Transverse colon (tissue), 4 donors: ENCODE measurements at regions not wholly inside any gene's neighbourhood (a gene's known extent, or its start where the extent isn't known, plus 50 kb on each side); places are given as distances from the start of the nearest gene placed in this dataset.

Source experiments
- DNase-seq: peaks from one replicate; pipeline ENCODE4 v3.0.0-alpha.2; 2019
- H3K27ac ChIP-seq, 4 donors: fragments of 200-600 bp; sonication (generic); 2 replicates each; pipeline ENCODE4 v1.5.1; 2016 to 2018; ENCODE audit warnings: inconsistent platforms in 4 of 4
- H3K27me3 ChIP-seq: fragments of 200-600 bp; sonication (generic); 2 replicates; pipeline ENCODE4 v1.5.1; 2017; ENCODE audit warnings: inconsistent platforms
- H3K36me3 ChIP-seq, 4 donors: fragments of 200-600 bp; sonication (generic); 2 replicates each; pipeline ENCODE4 v1.5.1; 2017 to 2019; ENCODE audit warnings: inconsistent platforms in 4 of 4
- H3K4me1 ChIP-seq, 4 donors: fragments of 200-600 bp; sonication (generic); 2 replicates each; pipeline ENCODE4 v1.5.1; 2017 to 2020; ENCODE audit warnings: inconsistent platforms in 4 of 4
- H3K4me3 ChIP-seq, 4 donors: fragments of 200-600 bp; sonication (generic); 1 replicate in 1 of 4; 2 replicates in 3 of 4; pipeline versions ENCODE4 v1.5.1 to v1.6.1; 2017 to 2019; ENCODE audit warnings: inconsistent platforms in 4 of 4
- H3K9me3 ChIP-seq, 2 donors: fragments of 200-600 bp; sonication (generic); 2 replicates each; pipeline ENCODE4 v1.5.1; 2017 to 2019; ENCODE audit warnings: inconsistent platforms in 2 of 2
- EP300 ChIP-seq: sonication (generic); formaldehyde crosslinking; IDR thresholded peaks from one replicate; pipeline ENCODE4 v1.6.1; 2017; ENCODE audit warnings: antibody characterized with exemption, low read depth
- POLR2A ChIP-seq: fragments of 450-650 bp; IDR thresholded peaks from one replicate; pipeline ENCODE4 v1.6.1; 2016; ENCODE audit warnings: antibody characterized with exemption, mild to moderate bottlenecking, moderate library complexity
- POLR2AphosphoS5 ChIP-seq, 3 donors: sonication (generic); formaldehyde crosslinking; IDR thresholded peaks; one replicate each; pipeline ENCODE4 v1.6.1; 2016; ENCODE audit warnings: antibody characterized with exemption in 3 of 3
- WGBS, 2 donors: methylation state at CpG; one replicate each; pipeline ENCODE4 v1.1.5; 2018; ENCODE audit warnings: low coverage in 1 of 2; 5-methylcytosine and 5-hydroxymethylcytosine counted together
- in situ Hi-C, 4 donors: fragments of 200-750 bp; cut with MboI; loops; one replicate each; pipeline versions ENCODE4 v1.15.0 to v1.15.1; 2017; ENCODE audit warnings: low sequenced_read_pairs in 3 of 4, low pct_ligation_motif_present in 1 of 4, low pct_unique_long_range_greater_than_20kb in 1 of 4
- intact Hi-C: fragments of 100-400 bp; cut with DNase I; formaldehyde crosslinking; loops from one replicate; pipeline ENCODE4 v1.15.1; 2023; ENCODE audit warnings: low total_unique reads
- TF ChIP-seq, protein P1 (sequence below), 5 experiments: fragments of 200-600 bp in 3 of 5; fragments of 450-650 bp in 2 of 5; sonication (generic) in 3 of 5; IDR thresholded peaks; 1 replicate in 2 of 5; 2 replicates in 3 of 5; pipeline ENCODE4 v1.5.1; 2016 to 2017; ENCODE audit warnings: antibody characterized with exemption in 5 of 5, inconsistent platforms in 3 of 5, mild to moderate bottlenecking in 2 of 5, moderate library complexity in 1 of 5

DNA sequence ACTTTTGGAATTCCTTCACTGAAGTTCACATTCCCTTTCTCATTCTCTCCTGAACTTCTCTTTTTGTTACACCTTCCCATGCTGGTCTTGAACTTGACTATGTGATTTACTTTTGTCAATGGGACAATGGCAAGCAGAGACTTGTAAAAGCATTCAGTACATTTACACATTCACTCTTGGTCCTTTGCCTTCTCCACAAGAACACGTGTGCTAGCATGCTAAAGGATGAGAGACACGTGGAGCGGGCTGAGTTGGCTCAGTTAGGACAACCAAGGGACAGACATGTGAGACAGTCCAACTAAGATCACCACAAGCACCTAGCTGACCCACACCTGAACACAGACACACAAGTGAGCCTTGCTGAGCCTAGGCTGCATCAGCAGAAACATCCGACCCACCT is 91.3 kb upstream of the PAK5 start:
- WGBS, 2 donors, result 76% methylated on average over 4 of the region's 4 CpGs; no CpG with 5 or more reads in 1 of the 2 donors
- Histone ChIP-seq H3K27ac (no peak overlapping the region), H3K4me1 (peaks cover 0 to 7% (median 0%) of the 10 kb centered on the region in 4 donors), H3K4me3 (no peak overlapping the region), H3K36me3 (no peaks in the 10 kb centered on the region), H3K27me3 (no peaks in the 10 kb centered on the region), H3K9me3 (no peaks in the 10 kb centered on the region)
- in situ Hi-C loops, result no loop called here
- TF ChIP-seq POLR2AphosphoS5 (IDR thresholded peaks at IDR 0.05) (no peak), POLR2A (no peak), EP300 (no peak)
- TF ChIP-seq, protein P1, sequence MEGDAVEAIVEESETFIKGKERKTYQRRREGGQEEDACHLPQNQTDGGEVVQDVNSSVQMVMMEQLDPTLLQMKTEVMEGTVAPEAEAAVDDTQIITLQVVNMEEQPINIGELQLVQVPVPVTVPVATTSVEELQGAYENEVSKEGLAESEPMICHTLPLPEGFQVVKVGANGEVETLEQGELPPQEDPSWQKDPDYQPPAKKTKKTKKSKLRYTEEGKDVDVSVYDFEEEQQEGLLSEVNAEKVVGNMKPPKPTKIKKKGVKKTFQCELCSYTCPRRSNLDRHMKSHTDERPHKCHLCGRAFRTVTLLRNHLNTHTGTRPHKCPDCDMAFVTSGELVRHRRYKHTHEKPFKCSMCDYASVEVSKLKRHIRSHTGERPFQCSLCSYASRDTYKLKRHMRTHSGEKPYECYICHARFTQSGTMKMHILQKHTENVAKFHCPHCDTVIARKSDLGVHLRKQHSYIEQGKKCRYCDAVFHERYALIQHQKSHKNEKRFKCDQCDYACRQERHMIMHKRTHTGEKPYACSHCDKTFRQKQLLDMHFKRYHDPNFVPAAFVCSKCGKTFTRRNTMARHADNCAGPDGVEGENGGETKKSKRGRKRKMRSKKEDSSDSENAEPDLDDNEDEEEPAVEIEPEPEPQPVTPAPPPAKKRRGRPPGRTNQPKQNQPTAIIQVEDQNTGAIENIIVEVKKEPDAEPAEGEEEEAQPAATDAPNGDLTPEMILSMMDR (IDR thresholded peaks at IDR 0.05), result no peak
- intact Hi-C loops, result no loop called here
- DNase-seq, result no peak

DNA sequence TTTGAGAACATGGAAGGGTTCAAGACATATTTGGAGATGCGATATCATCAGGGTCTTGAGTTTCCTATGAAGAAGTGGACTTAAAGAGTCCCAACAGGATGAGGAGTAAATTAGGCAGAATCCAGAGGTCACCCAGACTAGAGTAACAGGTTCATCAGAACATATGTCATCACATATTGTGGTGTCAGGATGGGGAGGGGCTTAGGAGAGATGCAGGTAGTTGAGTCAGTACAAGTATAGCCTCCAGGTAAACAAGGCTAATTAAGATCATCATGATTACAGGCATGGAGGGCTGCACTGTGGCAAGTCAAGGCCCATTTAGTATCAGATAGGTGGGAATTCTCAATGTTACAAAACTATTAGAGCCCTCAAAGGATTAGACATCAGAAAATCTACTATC is 90.1 kb upstream of the PAK5 start:
- Histone ChIP-seq H3K36me3 (no peaks in the 10 kb centered on the region), H3K9me3 (no peaks in the 10 kb centered on the region), H3K27ac (no peak overlapping the region), H3K4me3 (no peak overlapping the region), H3K27me3 (no peaks in the 10 kb centered on the region), H3K4me1 (peaks cover 0 to 7% (median 0%) of the 10 kb centered on the region in 4 donors)
- intact Hi-C loops (no loop called here), in situ Hi-C loops (no loop called here)
- no peak for DNase-seq
- no peak for TF ChIP-seq EP300
- no peak for TF ChIP-seq POLR2AphosphoS5 (IDR thresholded peaks at IDR 0.05)
- no peak for TF ChIP-seq POLR2A
- TF ChIP-seq, protein P1 (IDR thresholded peaks at IDR 0.05), result no peak
- WGBS, 2 donors, result 85% methylated on average over 1 of the region's 1 CpG; no CpG with 5 or more reads in 1 of the 2 donors

DNA sequence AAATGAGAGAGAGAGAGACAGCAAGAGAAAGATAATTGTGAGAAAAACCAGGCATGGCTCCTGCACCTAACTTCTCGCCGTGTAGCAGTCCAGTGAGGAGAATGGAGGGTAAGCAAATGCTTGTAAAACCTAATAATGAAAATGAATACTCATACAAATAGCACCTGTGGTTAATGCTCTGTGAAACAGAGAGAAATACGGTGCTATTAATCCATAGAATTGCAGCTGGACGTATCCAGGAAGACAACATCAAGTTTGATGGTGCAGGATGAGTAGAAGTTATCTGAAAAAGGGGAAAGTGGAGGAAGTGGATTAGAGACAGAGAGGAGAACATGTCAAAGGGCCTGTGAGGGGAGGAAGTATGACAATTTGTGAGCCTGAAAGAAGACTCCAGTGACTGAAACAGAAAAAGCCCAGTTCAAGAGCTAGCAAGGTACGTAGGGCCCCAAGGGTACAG is 89.4 kb upstream of the PAK5 start:
- H3K27me3 ChIP-seq, result no peaks in the 10 kb centered on the region
- DNase-seq, result no peak
- TF ChIP-seq POLR2A (no peak), EP300 (no peak), POLR2AphosphoS5 (IDR thresholded peaks at IDR 0.05) (no peak)
- TF ChIP-seq, protein P1 (IDR thresholded peaks at IDR 0.05), result no peak
- in situ Hi-C loops (no loop called here), intact Hi-C loops (no loop called here)
- WGBS, 2 donors, result 20 to 45% methylated on average over 4 to 5 of the region's 5 CpGs
- H3K4me3 ChIP-seq, result no peak overlapping the region
- peaks cover 0 to 7% (median 0%) of the 10 kb centered on the region in 4 donors for H3K4me1 ChIP-seq
- no peaks in the 10 kb centered on the region for H3K36me3 ChIP-seq
- no peak overlapping the region for H3K27ac ChIP-seq
- H3K9me3 ChIP-seq, result no peaks in the 10 kb centered on the region

DNA sequence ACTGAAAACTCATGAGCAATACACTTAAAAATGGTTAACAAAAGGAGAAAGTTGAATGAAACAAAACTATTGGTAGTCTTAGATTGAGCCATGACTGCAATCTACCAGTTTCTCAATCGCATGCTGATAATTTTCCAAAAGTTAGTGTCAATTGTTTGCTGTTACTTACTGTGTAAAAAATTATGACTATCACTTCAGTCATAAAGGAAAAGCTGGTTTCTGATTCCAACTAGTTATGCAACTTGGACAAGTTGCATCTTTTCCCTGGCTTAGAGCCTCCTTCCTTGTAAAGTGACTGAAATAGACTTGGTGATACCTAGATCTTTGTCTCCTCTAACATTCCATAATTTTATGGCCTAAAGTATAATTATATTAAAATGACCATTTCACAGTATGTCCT is 88.3 kb upstream of the PAK5 start:
- peaks cover 0 to 7% (median 0%) of the 10 kb centered on the region in 4 donors for H3K4me1 ChIP-seq
- intact Hi-C loops (no loop called here), in situ Hi-C loops (no loop called here)
- no peak for DNase-seq
- 36 to 82% methylated on average over 1 of the region's 1 CpG for WGBS, 2 donors
- H3K36me3 ChIP-seq, result no peaks in the 10 kb centered on the region
- TF ChIP-seq, protein P1 (IDR thresholded peaks at IDR 0.05), result no peak
- TF ChIP-seq POLR2A (no peak), POLR2AphosphoS5 (IDR thresholded peaks at IDR 0.05) (no peak), EP300 (no peak)
- H3K27ac ChIP-seq, result no peak overlapping the region
- no peak overlapping the region for H3K4me3 ChIP-seq
- H3K9me3 ChIP-seq, result no peaks in the 10 kb centered on the region
- H3K27me3 ChIP-seq, result no peaks in the 10 kb centered on the region
